NB4 (cell line): ENCODE measurements at regions not wholly inside any gene's neighbourhood (a gene's known extent, or its start where the extent isn't known, plus 50 kb on each side); places are given as distances from the start of the nearest gene placed in this dataset.

Source experiments
- DNase-seq: peaks from one replicate; pipeline ENCODE4 v3.0.0; 2010; ENCODE audit warnings: low read depth
- H3K4me3 ChIP-seq: one replicate; pipeline ENCODE4 v1.5.1; 2011; ENCODE audit warnings: mild to moderate bottlenecking, low read depth, low read length, moderate library complexity
- MYC ChIP-seq: IDR thresholded peaks from 2 replicates; pipeline ENCODE4 v1.6.1; 2011; ENCODE audit warnings: low read depth, low read length
- POLR2A ChIP-seq: IDR thresholded peaks from 2 replicates; pipeline ENCODE4 v1.6.1; 2011; ENCODE audit warnings: mild to moderate bottlenecking; ENCODE audit not compliant: insufficient read length; ENCODE audit errors: extremely low read depth
- TF ChIP-seq, protein P1 (sequence below): IDR thresholded peaks from 2 replicates; pipeline ENCODE4 v1.6.1; 2011; ENCODE audit warnings: low read depth, low read length
- TF ChIP-seq, protein P2 (sequence below): IDR thresholded peaks from one replicate; pipeline ENCODE4 v1.5.1; 2012; ENCODE audit warnings: low read depth, low read length

DNA sequence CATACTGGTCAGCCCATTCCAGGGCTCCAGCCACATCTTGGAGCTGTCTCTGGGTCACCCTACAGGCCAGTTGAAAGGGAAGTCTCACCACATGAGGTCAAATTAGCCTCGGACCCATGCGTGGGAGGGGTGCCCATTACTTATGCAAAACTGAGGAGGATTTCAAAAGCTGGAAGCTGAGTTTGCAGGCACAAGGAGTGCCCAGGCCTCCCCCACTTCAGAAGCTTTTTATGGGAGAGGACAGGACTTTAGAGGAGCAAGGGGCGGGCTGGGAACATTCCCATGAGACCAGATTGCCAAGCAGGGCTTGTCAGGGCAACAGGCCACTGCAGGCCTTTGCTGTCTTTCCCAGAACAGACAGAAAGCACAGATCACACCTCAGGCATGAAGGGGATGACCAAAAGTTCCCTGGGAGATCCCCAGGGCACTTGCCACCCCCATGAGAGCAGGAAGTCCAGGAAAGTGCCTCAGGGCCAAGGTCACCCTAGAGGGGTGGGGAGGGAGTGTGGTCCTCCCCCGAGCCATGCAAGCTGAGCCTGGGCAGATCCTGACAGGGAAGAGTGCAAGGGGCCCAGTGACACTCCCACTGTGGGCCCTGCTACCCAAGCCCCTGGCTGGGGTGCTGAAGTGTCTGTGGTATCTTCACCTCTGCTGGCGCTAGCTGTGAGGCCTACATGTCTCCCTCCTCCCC is 267.7 kb downstream of the BCL11A start:
- peak; percentile 56 for DNase-seq
- TF ChIP-seq POLR2A (no peak), MYC (no peak)
- TF ChIP-seq, protein P1, sequence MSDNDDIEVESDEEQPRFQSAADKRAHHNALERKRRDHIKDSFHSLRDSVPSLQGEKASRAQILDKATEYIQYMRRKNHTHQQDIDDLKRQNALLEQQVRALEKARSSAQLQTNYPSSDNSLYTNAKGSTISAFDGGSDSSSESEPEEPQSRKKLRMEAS, result no peak
- TF ChIP-seq, protein P2, sequence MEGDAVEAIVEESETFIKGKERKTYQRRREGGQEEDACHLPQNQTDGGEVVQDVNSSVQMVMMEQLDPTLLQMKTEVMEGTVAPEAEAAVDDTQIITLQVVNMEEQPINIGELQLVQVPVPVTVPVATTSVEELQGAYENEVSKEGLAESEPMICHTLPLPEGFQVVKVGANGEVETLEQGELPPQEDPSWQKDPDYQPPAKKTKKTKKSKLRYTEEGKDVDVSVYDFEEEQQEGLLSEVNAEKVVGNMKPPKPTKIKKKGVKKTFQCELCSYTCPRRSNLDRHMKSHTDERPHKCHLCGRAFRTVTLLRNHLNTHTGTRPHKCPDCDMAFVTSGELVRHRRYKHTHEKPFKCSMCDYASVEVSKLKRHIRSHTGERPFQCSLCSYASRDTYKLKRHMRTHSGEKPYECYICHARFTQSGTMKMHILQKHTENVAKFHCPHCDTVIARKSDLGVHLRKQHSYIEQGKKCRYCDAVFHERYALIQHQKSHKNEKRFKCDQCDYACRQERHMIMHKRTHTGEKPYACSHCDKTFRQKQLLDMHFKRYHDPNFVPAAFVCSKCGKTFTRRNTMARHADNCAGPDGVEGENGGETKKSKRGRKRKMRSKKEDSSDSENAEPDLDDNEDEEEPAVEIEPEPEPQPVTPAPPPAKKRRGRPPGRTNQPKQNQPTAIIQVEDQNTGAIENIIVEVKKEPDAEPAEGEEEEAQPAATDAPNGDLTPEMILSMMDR, result no peak
- H3K4me3 ChIP-seq, result no peak overlapping the region

DNA sequence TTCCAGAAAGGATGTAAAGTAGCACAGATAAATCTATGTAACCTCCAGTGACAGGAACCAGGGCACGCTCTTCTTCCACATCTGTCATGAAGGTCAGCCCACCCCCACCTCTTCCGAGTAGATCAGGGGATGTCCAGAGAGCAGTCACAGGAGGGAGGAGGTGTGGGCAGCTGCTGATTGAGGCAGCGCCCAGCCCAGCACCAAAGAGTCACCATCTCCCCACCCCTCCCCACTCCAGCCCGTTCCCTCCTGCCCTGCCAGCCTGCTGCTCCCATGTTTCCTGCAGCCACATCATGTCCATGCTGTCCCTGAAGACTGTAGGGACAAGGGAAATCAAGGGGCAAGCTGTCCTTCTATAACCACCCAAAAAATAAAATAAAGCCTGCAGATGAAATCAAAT is 269.8 kb downstream of the BCL11A start:
- H3K4me3 ChIP-seq, result no peak overlapping the region
- no peak for DNase-seq
- no peak for TF ChIP-seq POLR2A
- no peak for TF ChIP-seq MYC
- TF ChIP-seq, protein P1, result no peak
- TF ChIP-seq, protein P2, result no peak

DNA sequence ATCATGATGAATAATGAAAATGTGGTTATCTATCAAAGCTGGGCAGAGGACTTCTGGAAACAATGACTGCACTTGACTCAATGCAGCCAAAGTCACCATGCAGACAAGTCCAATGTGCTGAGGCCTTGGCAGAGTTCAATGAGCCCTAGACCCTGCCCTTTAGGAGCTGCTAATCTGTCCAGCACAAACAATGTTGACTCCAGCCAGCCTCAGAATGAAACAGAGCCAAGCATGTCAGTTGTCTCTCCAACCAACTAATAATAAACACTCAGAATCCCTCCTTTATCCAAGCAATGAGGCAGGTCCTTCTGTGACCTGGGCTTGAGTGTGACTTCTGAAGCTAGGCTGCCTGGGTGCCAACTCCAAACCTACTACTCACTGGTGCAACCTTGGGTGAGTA is 270.6 kb downstream of the BCL11A start:
- H3K4me3 ChIP-seq, result no peak overlapping the region
- TF ChIP-seq, protein P2, result no peak
- no peak for TF ChIP-seq MYC
- no peak for TF ChIP-seq POLR2A
- TF ChIP-seq, protein P1, result no peak
- DNase-seq, result no peak

DNA sequence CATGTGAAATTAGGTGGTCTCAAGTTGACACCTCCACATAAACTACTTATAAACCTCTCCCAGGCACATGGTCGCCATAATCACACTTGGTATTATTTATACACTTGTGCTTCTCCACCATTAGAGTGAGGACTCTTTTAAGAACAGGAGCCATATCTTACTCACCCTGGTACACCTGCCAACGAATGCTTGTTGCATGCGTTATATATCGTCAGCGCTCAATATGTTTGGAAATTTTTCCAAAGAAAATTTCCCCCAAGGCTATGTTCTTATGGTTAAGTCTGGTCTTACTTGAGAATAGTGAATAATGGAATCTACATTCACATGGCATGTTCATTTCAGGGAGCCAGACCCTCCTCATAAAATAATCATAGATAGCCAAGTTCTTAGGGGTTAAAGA is 271.7 kb downstream of the BCL11A start:
- H3K4me3 ChIP-seq, result no peak overlapping the region
- DNase-seq, result no peak
- TF ChIP-seq, protein P2, result no peak
- TF ChIP-seq MYC (no peak), POLR2A (no peak)
- TF ChIP-seq, protein P1, result no peak

DNA sequence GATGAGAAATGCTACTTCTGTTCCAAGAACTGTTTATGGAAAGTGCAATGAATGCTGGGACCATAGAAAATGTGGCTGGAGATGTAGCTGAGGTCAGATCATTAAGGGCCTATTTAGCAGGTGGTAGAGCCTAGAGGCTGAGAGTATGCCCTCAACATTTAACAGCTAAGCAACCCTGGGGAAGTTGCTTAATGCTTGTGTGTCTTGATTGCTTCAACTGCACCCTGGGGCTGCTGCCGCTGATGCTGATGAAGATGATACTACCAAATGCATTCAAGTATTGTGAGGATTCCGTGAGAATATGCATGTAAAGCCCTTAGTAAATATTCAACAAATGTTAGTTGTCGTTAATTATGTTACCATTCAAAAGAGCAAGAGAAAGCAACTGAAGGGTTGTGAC is 273.2 kb downstream of the BCL11A start:
- peak; percentile 15 for DNase-seq
- TF ChIP-seq, protein P2, result no peak
- no peak for TF ChIP-seq MYC
- no peak overlapping the region for H3K4me3 ChIP-seq

DNA sequence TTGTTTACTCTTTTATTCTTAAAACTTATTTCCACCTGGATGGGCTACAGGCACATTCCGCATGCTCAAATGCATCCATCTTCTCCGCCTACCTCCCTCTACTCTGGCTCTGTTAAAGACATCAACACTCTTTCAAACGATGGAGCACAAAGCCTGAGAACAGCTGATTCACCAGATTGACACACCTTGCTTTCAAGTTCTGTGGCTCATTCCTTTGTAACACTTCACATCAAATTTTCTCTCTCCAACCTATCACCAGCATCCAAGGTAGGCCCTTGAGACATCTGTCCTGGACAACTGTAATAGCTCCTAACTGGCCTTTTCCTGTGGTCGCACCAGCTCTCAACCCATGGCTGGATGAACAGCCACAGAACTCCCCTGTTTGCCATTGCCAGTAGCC is 274.5 kb downstream of the BCL11A start:
- TF ChIP-seq, protein P2, result no peak
- TF ChIP-seq, protein P1, result no peak
- TF ChIP-seq MYC (no peak), POLR2A (no peak)
- H3K4me3 ChIP-seq, result no peak overlapping the region
- DNase-seq, result no peak
